NCI-H69 (cell line): ENCODE measurements at regions not wholly inside any gene's neighbourhood (a gene's known extent, or its start where the extent isn't known, plus 50 kb on each side); places are given as distances from the start of the nearest gene placed in this dataset.

ENCODE experiments used
- DNase-seq: peaks from one replicate; lab custom pipeline; 2025; lab: John Stamatoyannopoulos, UW

DNA sequence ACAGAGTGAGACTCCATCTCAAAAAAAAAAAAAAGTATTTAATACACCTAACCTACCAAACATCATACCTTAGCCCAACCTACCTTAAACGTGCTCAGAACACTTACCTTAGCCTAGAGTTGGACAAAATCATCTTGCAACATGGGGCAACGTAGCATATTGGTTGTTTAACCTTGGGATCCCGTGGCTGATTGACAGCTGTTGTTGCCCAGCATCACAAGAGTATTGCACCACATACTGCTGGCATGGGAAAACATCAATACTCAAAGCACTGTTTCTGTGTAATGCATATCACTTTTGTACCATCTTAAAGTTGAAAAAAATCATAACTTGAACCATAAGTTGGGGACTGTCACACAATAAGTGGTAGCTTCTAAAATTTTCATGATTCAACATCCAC, 73.8 kb upstream of the MIR17HG start:
- DNase-seq: no peak

DNA sequence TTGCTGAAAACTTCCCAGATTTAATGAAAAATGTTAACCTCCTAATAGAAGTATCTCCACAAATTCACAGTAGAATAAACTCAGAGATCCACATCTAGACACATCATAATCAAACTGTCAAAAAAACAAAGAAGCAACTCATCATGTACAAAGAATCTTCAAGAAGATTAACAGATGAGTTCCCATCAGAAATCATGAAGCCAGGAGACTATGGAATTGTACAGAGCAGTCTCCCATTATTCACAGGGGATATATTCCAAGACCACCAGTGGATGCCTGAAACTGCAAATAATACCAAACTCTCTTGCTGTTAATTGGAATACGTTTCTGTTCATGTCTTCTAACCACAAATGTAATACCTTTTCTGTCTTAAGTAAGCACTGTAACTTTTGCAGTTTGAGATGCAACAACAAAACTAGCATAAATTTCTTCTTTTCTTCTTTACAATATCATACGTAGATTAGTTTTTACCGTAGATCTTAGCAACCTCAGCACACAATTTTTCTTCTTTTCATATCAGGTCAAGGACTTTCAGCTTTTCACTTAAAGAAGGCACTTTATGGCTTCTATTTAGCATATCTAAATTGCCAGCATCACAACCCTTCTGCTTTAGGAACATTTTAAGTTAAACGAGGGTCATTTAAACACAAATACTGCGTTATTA, 70.3 kb upstream of the MIR17HG start:
- DNase-seq: no peak

DNA sequence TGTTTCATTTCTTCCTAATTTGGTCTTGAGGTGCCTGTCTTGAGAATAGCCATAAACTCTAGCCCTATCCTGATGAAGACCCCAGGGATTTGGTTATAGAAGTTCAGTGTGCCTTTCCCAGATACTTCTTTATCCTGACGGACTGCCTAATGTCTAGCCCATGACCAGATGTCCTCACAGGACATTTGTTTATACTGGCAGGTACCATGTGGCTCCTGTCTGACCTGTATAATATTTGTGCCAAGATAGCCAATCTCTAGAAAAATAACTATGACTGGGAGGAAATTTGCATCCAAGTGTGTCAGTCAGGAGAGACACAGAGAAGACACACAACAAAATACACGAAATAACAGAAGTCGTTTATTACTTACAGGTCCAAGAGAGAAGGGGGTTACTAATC, 69.2 kb upstream of the MIR17HG start:
- DNase-seq: no peak

DNA sequence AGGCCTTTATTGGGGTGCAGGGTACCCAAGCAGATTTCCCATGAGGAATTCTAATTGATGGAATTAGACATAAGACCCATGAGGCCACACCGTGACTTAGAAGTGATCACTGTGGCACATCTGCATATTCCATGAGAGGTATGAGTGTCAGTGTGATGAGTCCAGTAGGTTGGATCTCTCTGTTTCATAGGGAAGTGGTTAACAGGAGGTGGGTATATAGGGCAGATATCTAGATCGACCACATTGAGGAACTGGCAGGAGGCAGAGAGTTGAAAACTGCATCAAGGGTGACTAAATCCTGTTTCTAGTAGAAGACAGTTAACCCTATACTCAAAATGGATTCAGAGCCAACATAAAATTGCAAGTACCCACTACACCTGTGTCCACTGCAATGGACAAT, 68.6 kb upstream of the MIR17HG start:
- DNase-seq: no peak

DNA sequence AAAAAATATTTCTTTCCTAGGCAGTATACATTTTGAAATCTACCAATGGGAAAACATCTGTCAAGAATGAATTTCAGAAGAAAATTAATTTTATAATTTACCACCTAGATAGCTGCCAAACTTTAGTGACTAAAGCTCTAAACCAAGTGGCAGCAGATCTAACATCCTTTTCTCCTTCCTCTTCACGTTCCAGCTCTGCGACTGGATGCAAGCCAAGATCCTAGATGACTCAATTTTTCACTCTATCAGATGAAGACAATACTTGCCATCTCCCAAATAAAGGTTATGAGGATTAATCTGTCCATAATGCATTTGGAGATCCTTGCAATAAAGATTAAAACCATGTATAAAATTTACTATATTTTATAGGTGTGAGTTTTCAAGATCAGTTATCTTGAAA, 66.7 kb upstream of the MIR17HG start:
- no peak for DNase-seq

DNA sequence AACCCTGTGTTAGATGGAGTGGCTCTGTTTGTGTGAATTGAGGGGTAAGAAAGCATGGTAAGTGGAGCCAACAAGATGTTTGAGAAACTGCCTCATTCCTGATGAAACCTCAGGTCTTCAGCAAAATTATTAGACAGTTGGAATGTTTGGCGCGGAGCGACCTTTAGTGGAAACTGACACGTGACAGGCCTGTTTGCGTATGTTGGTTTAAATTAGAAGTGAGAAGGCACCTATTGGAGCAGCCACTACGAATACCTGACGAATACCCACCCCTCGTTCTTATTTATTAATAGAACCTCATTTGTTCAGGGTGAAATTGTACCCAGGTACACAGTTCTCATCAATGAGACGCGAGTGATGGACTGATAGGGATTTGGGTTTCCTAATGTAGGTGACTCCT, 63.2 kb upstream of the MIR17HG start:
- DNase-seq: no peak

DNA sequence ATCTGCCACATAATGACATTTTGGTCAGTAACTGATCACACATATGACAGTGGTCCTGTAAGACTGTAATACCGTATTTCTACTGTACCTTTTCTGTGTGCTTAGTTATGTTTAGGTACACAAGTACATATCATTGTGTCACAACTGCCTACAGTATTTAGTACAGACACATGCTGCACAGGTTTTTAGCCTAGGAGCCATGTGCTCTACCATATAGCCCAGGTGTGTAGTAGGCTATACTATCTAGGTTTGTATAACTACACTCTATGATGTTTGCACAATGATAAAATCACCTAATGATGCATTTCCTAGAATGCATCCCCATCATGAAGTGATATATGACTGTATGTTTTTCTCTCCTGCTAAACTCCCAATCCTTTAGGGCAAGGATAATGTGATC, 61.2 kb upstream of the MIR17HG start:
- peak; percentile 38 for DNase-seq

DNA sequence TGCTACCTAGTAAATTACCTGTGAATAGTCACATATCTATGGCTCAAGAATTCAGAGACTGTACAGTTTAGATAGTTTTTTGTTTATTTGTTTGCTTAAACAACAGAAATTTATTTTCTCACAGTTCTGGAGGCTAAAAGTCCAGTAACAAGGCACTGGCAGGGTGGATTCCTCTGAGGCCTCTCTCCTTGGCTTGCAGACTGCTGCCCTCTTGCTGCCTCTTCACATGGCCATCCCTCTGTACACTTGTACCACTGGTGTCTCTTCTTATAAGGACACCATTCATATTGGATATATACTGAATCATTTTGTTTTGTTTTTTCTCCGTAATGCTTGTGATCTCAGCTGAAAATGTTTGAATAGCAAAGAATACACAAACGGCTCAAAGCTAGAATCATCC, 56.4 kb upstream of the MIR17HG start:
- DNase-seq: no peak

DNA sequence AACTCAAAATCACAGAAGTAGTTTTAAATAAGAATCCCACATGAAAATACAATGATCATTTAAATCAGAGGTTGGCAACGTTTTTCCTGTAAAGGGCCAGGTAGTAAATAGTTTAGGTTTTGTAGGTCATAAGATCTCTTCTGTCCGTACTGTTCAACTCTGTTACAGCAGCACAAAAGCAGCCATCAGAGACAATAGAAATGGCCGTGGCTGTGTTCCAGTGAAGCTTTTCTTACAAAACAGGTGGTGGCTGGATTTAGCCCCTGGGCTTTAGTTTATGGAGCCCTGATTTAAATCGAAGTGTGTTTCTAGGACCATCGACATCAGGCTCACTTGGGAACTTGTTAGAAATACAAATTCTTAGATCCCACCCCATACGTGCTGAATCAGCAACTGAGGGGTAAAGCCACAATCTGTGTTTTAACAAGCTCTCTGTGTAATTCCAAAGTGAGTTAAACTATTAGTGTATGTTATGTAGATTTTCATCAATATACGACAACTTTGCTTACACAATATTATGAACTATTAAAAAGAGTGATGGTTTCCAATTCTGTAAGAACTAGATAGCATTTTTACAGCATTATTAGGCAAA, 54.8 kb upstream of the MIR17HG start:
- peak; percentile 84 for DNase-seq

DNA sequence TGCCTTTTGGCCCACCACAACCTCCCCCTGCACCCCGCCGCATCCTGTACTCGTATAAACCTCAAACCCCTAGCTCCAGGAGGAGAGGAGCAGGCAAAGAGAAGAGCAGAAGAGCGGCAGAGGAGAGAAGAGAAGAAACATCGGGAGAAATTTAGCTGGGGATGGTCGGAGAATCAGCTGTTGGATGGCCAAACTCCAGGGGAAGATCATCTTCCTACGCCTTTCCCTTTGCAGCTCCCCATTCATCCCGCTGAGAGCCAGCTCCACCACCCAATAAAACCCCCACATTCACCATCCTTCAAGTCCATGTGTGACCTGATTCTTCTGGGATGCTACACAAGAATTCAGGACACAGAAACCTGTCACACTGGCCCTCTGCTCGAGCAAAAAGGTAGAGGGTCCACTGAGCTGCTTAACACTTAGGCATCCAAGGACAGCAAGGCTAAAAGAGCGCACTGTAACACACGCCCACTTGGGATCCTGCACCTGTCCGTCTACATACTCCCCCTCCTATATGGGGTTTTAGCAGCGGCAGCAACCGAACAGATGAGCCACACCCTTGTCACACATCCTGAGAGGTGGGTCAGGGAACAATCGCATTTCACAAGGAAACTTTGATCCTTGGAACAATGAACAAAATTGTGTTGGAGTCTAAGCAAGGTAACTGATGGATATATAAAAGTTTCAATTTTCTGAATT, 51.6 kb upstream of the MIR17HG start:
- DNase-seq: peak; percentile 63

DNA sequence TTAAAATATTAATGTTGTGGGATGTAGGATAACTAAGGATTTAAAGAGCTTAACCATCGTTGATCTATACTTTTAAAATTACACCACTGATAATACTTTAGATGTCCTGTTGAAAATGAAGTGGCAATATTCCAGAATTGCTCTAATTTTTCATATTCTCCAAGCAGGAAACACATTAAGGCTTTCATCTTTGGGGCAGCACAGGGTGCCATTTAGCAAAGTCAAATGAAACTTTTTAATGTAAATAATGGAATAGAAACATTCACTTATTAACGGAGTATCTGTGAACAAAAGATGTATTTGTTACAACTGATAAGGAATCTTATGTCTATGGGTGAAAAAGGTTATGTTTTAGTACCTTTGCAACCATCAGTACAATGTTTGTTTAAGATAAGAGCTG, 50.0 kb upstream of the MIR17HG start:
- DNase-seq: no peak
